Activated naive CD4-positive, alpha-beta T cell treated with anti-CD3 and anti-CD28 coated beads, Interleukin-2, amount 50 U/mL, for 16 hours (primary cell): ENCODE measurements at regions not wholly inside any gene's neighbourhood (a gene's known extent, or its start where the extent isn't known, plus 50 kb on each side); places are given as distances from the start of the nearest gene placed in this dataset.

Experiments used
- DNase-seq: peaks from one replicate; pipeline ENCODE4 v3.0.0-alpha.2; 2020

GRCh38 chr6:41474213-41474933 is 71.8 kb upstream of the FOXP4 start:
- DNase-seq: no peak

DNA sequence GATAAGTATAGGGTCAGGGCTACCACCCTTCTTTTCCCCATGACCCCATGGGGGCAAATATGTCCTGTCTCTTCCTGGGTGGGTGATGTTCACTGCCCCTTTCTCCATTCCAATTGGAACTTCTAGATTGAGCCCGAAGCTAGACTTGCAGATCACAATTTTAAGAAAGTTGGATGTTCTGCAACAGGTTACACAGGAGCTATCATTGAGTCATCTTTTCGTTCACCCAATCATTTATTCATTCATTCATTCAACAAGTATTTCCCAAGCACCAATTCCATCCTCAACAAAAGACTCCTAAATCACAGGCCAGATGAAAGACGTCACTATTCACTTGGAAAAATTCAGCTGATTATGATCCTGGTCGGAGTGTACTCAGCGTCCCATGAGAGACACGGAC is 71.0 kb upstream of the FOXP4 start:
- no peak for DNase-seq

GRCh38 chr6:41475737-41476357 is 70.3 kb upstream of the FOXP4 start:
- DNase-seq: no peak

DNA sequence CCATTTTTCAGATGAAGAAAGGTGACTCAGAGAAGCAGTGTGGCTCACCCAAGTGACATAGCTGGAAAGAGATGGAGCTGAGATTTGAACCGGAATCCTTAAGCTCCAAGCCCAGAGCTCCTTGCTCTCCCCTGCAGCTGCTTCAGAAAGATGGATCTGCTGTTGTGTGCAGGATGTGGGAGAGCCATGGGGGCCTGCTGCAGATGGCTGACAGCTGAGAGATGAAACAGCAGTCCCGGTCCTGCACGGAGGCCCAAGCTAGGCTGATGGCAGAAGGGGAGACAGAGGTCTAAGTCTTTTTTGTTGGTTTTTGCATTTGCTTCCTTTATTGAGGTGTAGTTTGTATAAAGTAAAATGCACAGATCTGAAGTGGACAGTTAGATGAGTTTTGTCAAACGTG is 69.8 kb upstream of the FOXP4 start:
- no peak for DNase-seq

DNA sequence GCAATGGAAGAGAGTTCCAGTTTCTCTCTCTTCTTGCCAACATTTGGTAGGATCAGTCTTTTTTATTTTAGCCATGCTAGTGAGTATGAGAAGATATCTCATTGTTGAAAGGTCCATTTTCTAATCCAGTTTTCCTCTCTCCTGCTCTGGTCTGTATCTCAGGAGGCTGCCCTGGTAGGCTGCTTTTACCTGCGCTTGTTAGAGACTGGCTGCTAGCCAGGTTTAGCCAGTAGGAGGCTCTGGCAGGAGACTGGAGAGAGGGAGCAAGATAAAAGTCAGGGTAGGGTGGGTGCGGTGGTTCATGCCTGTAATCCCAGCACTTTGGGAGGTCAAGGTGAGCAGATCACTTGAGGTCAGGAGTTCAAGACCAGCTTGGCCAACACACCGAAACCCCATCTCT is 68.6 kb upstream of the FOXP4 start:
- DNase-seq: no peak

- DNase-seq: no peak
Observed at GRCh38 chr6:41483943-41484342, 62.2 kb upstream of the FOXP4 start.

DNA sequence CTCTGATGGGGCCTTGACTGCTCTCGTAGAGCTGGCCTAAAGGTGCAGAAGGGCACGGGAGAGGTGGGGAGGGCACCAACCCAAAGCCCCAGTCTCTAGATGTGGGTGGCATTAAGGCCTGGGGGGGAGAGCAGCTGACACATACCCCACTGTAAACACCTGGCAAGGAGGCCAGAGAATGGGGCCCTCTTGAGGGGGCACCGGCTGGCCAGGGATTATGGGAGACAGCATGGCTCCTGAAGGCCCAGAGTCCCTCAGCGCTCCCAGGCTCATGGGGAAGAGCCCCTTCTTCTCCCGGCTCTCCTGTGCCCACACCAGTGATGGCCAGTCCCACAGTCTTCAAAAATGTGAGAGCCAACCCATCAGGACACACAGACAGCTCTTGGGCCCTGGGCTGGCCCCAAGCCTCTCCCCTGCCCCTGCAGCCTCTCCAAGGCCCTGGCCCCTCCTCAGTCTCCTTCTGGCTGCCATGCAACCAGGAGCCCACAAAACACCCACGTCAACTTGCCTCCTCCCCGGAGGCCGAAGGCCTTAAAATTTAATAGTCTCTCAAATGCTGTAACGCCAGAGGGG is 58.2 kb upstream of the FOXP4 start:
- DNase-seq: no peak

DNA sequence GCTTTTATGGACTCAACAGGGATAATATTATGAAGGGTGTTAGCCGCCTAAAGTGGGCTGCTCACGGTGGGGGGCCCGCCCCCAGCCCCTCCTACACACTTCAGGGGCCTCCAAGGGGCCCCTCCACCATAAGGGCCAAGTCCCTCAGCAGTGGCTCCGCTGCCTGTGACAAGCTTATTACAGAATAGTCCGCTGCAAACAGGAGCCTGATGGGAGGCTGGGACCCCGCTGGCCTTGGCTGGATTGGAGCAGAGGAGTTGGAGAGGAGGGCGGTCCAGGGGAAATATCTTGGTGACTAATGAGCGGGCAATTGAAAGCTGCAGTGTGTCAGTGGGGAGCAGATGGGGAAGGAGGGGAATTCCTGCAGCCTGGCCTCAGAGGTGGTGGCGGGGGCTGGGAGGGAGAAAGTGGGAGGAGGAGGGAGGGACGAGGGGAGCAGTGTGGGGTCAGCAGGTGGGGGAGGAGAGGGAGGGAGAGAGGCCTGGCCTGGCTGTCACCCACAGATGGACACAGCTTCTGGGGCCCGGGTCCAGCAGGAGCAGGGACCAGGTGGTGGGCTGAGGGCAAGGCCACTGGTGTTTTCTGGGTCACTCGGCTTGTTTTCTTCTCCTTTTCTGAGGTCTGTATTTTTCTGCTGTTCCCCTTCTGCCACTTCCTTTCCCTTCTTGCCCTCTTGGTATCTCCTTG is 57.6 kb upstream of the FOXP4 start:
- no peak for DNase-seq

DNA sequence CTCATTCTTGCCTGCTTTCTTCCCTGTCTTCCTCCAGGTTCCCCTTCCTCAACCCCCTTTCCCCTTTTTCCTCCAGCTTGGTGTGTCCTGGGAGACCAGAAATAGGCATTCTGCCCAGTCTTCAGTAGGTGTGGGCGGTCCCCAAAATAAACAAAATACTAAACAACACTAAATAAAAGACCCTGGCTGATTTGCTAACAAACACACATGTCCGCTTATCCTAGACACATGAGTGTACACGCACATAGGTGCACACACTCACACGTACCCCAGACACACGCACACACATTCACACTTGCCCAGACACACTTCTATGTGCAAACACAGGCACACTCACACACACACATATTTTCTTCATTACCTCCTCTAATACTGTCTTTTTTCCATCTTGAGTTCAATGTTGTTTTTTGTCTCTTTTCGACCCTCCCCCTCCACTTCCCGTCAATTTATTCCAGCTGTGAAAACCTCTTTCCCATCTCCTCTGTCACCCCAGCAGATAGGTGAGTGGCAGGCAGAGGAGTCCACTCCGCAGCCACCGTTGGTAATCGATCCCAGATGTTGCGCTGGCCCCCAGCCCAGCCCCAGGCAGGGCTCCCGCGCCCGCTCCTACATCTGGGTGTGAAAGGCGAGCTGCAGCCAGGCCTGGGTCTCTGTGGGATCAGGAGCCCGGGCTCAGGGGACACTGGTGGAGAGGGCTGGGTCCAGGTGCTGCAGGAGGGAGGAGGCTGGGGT is 56.9 kb upstream of the FOXP4 start:
- no peak for DNase-seq

GRCh38 chr6:41492261-41492891 is 53.8 kb upstream of the FOXP4 start:
- DNase-seq: no peak

DNA sequence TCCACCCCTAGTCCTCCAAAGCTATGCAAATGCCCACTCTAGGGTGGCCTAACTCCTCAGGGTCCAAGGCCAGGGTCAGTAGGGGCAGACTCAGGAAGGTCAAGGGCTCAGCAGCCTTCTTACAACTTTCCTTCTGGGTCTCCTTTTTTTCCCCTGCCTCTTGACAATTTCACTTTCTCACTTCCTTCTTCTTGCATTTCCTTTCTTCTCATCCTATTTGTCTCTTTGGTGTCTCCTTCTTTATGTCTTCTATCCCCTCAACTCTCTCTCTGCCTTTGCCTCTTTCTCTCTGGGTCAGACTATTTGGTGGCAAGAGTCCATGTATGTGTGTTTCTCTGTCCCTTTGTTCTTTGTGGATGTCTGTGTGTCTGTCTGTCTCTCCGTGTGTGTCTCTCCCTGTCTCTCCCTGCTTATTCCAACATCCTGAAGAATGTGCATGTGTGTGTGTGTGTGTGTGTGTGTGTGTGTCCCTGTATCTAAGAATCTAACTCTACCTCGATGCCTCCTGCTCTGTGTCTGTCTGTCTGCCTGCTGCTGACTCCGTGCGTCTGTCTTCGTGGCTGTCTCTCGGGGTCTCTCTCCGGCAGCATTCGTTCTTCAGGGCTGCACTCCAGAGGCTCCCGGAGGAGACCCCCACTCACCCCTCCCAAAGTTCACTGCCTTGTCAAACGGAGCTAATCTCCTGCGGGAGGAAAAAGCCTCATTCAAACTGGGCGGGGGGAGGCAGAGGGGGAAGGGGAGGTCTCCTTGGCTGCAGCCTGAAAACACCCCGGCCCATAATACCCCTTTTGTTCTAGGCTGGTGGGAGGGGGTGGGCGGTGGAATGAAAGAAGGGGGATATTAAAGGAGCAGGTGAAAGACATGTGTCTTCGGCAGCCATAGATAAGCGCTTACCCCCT is 51.7 kb upstream of the FOXP4 start:
- no peak for DNase-seq
